Gastroesophageal sphincter (tissue), 3 donors: ENCODE measurements at regions not wholly inside any gene's neighbourhood (a gene's known extent, or its start where the extent isn't known, plus 50 kb on each side); places are given as distances from the start of the nearest gene placed in this dataset.

Experiments used
- EP300 ChIP-seq: sonication (generic); formaldehyde crosslinking; IDR thresholded peaks from one replicate; pipeline ENCODE4 v1.6.1; 2017; ENCODE audit warnings: antibody characterized with exemption, mild to moderate bottlenecking
- POLR2AphosphoS5 ChIP-seq: sonication (generic); formaldehyde crosslinking; IDR thresholded peaks from one replicate; pipeline ENCODE4 v1.6.1; 2017; ENCODE audit warnings: antibody characterized with exemption
- TF ChIP-seq, protein P1 (sequence below), 4 experiments: fragments of 200-600 bp in 2 of 4; fragments of 450-650 bp in 2 of 4; sonication (generic) in 1 of 4; IDR thresholded peaks; one replicate each; pipeline ENCODE4 v1.5.1; 2017 to 2019; ENCODE audit warnings: antibody characterized with exemption in 4 of 4, mild to moderate bottlenecking in 2 of 4, moderate library complexity in 2 of 4

- no peak for TF ChIP-seq POLR2AphosphoS5
- TF ChIP-seq, protein P1, sequence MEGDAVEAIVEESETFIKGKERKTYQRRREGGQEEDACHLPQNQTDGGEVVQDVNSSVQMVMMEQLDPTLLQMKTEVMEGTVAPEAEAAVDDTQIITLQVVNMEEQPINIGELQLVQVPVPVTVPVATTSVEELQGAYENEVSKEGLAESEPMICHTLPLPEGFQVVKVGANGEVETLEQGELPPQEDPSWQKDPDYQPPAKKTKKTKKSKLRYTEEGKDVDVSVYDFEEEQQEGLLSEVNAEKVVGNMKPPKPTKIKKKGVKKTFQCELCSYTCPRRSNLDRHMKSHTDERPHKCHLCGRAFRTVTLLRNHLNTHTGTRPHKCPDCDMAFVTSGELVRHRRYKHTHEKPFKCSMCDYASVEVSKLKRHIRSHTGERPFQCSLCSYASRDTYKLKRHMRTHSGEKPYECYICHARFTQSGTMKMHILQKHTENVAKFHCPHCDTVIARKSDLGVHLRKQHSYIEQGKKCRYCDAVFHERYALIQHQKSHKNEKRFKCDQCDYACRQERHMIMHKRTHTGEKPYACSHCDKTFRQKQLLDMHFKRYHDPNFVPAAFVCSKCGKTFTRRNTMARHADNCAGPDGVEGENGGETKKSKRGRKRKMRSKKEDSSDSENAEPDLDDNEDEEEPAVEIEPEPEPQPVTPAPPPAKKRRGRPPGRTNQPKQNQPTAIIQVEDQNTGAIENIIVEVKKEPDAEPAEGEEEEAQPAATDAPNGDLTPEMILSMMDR (IDR thresholded peaks at IDR 0.05): no peak
- no peak for TF ChIP-seq EP300
Observed at GRCh38 chr12:77179515-77179914, 114.1 kb upstream of the E2F7 start.
